BJ (cell line): ENCODE measurements at regions not wholly inside any gene's neighbourhood (a gene's known extent, or its start where the extent isn't known, plus 50 kb on each side); places are given as distances from the start of the nearest gene placed in this dataset.

ENCODE experiments used
- CTCF ChIA-PET: fragments of 350-600 bp; formaldehyde crosslinking; extraction: SDS; loops from one replicate; lab custom pipeline; 2021; ENCODE audit warnings: antibody characterized with exemption, inconsistent platforms; lab: Yijun Ruan, JAX
- POLR2A ChIA-PET: fragments of 300-600 bp; sonication (Branson Sonifier 250); formaldehyde crosslinking; extraction: SDS; loops from one replicate; lab custom pipeline; 2021; ENCODE audit warnings: antibody characterized with exemption; lab: Charles Lee
- DNase-seq: peaks from one replicate; pipeline ENCODE4 v3.0.0-alpha.2; 2011; ENCODE audit warnings: low read depth
- H3K27me3 ChIP-seq: 2 replicates; pipeline ENCODE4 v1.6.0; 2011; ENCODE audit warnings: low read length; ENCODE audit not compliant: control insufficient read depth, insufficient read depth
- H3K36me3 ChIP-seq: 2 replicates; pipeline ENCODE4 v1.5.1; 2011; ENCODE audit warnings: low read length; ENCODE audit not compliant: control insufficient read depth, insufficient read depth
- H3K4me3 ChIP-seq: 2 replicates; pipeline ENCODE4 v1.5.1; 2011; ENCODE audit warnings: low read depth, mild to moderate bottlenecking, control low read depth, low read length
- TF ChIP-seq, protein P1 (sequence below): IDR thresholded peaks from 2 replicates; pipeline ENCODE4 v1.5.1; 2011; ENCODE audit warnings: low read depth, mild to moderate bottlenecking, control low read depth, inconsistent platforms, low read length, moderate library complexity; ENCODE audit not compliant: insufficient read depth

- H3K36me3 ChIP-seq = no peaks in the 10 kb centered on the region
- TF ChIP-seq, protein P1, sequence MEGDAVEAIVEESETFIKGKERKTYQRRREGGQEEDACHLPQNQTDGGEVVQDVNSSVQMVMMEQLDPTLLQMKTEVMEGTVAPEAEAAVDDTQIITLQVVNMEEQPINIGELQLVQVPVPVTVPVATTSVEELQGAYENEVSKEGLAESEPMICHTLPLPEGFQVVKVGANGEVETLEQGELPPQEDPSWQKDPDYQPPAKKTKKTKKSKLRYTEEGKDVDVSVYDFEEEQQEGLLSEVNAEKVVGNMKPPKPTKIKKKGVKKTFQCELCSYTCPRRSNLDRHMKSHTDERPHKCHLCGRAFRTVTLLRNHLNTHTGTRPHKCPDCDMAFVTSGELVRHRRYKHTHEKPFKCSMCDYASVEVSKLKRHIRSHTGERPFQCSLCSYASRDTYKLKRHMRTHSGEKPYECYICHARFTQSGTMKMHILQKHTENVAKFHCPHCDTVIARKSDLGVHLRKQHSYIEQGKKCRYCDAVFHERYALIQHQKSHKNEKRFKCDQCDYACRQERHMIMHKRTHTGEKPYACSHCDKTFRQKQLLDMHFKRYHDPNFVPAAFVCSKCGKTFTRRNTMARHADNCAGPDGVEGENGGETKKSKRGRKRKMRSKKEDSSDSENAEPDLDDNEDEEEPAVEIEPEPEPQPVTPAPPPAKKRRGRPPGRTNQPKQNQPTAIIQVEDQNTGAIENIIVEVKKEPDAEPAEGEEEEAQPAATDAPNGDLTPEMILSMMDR = no peak
- no peak overlapping the region for H3K4me3 ChIP-seq
- ChIA-PET CTCF (no interaction called here), POLR2A (no interaction called here)
- DNase-seq = no peak
- no peaks in the 10 kb centered on the region for H3K27me3 ChIP-seq
These were observed 120.0 kb downstream of the CD164 start for GRCh38 chr6:109262261-109262660.

DNA sequence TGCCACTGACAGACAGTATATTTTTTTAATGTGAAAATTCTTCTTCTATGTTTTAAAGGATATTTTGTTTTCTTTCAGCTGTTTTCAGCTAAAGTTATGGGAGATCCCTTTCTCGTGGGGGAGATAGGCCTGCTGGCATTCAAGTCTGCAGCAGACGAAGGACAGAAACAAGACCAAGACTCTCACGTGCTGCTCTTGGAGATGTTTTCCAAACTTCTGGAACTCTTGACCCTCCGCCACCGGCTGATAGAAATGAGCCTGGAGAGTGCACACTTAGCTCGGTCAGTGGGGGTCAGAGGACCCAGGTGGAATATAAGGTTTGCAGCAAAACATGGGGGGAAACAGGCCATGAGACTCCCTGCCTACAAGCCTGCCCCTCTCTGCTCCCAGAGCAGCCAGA, 120.5 kb downstream of the CD164 start:
- Histone ChIP-seq H3K27me3 (no peaks in the 10 kb centered on the region), H3K4me3 (no peak overlapping the region), H3K36me3 (no peaks in the 10 kb centered on the region)
- ChIA-PET CTCF (no interaction called here), POLR2A (no interaction called here)
- TF ChIP-seq, protein P1 = no peak
- no peak for DNase-seq

DNA sequence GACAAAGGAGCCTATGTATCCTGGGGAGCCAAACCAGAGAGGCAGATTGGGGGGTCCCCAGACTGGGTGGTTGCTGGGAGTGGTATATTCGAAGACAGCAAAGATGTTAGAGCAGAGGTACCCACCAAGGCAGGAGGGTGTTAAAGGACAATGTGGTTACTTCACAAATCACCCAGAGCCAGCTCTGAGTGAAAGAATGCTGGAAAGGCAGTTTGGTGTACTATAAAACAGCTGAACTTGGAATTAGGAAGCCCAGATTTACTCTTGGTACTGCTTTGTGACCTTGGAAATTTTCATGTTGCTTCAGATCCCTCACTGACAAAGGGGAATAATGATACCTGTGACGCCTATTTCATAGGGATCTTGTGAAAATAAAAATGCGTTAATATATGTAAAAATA, 121.6 kb downstream of the CD164 start:
- POLR2A ChIA-PET = interaction anchor here (0.7 kb wide), 2 partner anchors 19 to 121 kb away, joined by 3 read pairs; no protein-coding TSS in a partner anchor
- no peak for DNase-seq
- Histone ChIP-seq H3K4me3 (no peak overlapping the region), H3K36me3 (no peaks in the 10 kb centered on the region), H3K27me3 (no peaks in the 10 kb centered on the region)
- TF ChIP-seq, protein P1 = no peak
- CTCF ChIA-PET = no interaction called here

- no peak for DNase-seq
- Histone ChIP-seq H3K27me3 (no peaks in the 10 kb centered on the region), H3K36me3 (no peaks in the 10 kb centered on the region), H3K4me3 (no peak overlapping the region)
- POLR2A ChIA-PET = interaction anchor here (0.7 kb wide), 1 partner anchor 18 kb away, joined by 3 read pairs; no protein-coding TSS in a partner anchor
- TF ChIP-seq, protein P1 = no peak
- CTCF ChIA-PET = no interaction called here
These were observed 122.1 kb downstream of the CD164 start for GRCh38 chr6:109260126-109260525.

DNA sequence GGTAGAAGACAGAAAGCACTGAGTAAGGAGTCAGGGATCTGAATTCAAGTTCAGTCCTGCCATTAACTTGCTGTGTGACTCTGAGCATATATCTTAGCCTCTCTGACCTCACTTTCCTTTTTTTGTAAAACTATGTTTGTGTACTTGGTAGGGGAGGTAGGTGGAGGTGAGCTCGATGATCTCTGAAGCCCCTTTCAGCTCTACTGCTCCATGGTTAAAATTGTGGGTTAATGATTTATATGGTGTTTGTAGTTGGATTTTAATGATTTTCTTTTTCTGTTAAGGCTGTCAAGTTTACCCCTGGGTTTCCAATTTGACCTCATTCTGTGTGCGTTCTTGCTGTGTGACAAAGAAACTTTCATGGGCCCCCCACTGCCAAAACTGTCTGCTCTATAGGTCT, 124.1 kb downstream of the CD164 start:
- Histone ChIP-seq H3K27me3 (no peaks in the 10 kb centered on the region), H3K4me3 (no peak overlapping the region), H3K36me3 (no peaks in the 10 kb centered on the region)
- DNase-seq = no peak
- POLR2A ChIA-PET = no interaction called here
- CTCF ChIA-PET = interaction anchor here (0.8 to 1.4 kb wide), 2 partner anchors 9 to 138 kb away, joined by 3 read pairs; no protein-coding TSS in a partner anchor
- TF ChIP-seq, protein P1 = no peak
